Type B pancreatic cell (in vitro differentiated cells): ENCODE measurements at regions not wholly inside any gene's neighbourhood (a gene's known extent, or its start where the extent isn't known, plus 50 kb on each side); places are given as distances from the start of the nearest gene placed in this dataset.
"Not testable (repeated sequence)": the region's sequence is repeated elsewhere in the genome, so short reads cannot be mapped to it uniquely, and the experiment has no call there.

ENCODE experiments used
- DNase-seq: peaks from one replicate; pipeline ENCODE4 v3.0.0; 2021; ENCODE audit warnings: mixed read lengths; ENCODE audit not compliant: unreplicated experiment; ENCODE audit errors: extremely low spot score
- H3K27ac Mint-ChIP-seq: 2 replicates; pipeline ENCODE4 v1.8.0; 2021; ENCODE audit warnings: mild to moderate bottlenecking, mixed read lengths
- H3K27me3 Mint-ChIP-seq: 2 replicates; pipeline ENCODE4 v1.8.0; 2021; ENCODE audit warnings: mixed read lengths
- H3K36me3 Mint-ChIP-seq: 2 replicates; pipeline ENCODE4 v1.8.0; 2021; ENCODE audit warnings: mixed read lengths
- H3K4me1 Mint-ChIP-seq: one replicate; pipeline ENCODE4 v1.8.0; 2021; ENCODE audit warnings: mixed read lengths; ENCODE audit not compliant: unreplicated experiment
- H3K4me3 Mint-ChIP-seq: 2 replicates; pipeline ENCODE4 v1.8.0; 2021; ENCODE audit warnings: mild to moderate bottlenecking, mixed read lengths
- H3K9me3 Mint-ChIP-seq: 2 replicates; pipeline ENCODE4 v1.8.0; 2021; ENCODE audit warnings: mixed read lengths
- TF ChIP-seq, protein P1 (sequence below): fragments of 200-600 bp; sonication (generic); conservative IDR thresholded peaks from 2 replicates; pipeline ENCODE4 v1.5.0; 2021; ENCODE audit warnings: antibody characterized with exemption, mild to moderate bottlenecking

GRCh38 chr16:52657924-52658323 lies 111.0 kb upstream of the TOX3 start:
- no peaks in the 10 kb centered on the region for H3K4me1 Mint-ChIP-seq

GRCh38 chr16:52655916-52656315 lies 109.0 kb upstream of the TOX3 start:
- not testable (repeated sequence) for H3K4me3 Mint-ChIP-seq, H3K27ac Mint-ChIP-seq

More at GRCh38 chr16:52657924-52658323, 111.0 kb upstream of the TOX3 start:
- no peak for DNase-seq
- H3K27ac Mint-ChIP-seq = no peak overlapping the region
- TF ChIP-seq, protein P1, sequence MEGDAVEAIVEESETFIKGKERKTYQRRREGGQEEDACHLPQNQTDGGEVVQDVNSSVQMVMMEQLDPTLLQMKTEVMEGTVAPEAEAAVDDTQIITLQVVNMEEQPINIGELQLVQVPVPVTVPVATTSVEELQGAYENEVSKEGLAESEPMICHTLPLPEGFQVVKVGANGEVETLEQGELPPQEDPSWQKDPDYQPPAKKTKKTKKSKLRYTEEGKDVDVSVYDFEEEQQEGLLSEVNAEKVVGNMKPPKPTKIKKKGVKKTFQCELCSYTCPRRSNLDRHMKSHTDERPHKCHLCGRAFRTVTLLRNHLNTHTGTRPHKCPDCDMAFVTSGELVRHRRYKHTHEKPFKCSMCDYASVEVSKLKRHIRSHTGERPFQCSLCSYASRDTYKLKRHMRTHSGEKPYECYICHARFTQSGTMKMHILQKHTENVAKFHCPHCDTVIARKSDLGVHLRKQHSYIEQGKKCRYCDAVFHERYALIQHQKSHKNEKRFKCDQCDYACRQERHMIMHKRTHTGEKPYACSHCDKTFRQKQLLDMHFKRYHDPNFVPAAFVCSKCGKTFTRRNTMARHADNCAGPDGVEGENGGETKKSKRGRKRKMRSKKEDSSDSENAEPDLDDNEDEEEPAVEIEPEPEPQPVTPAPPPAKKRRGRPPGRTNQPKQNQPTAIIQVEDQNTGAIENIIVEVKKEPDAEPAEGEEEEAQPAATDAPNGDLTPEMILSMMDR = no peak
- no peak overlapping the region for H3K4me3 Mint-ChIP-seq
- peaks cover 6% of the 10 kb centered on the region for H3K9me3 Mint-ChIP-seq
- no peaks in the 10 kb centered on the region for H3K36me3 Mint-ChIP-seq
- peaks cover 13% of the 10 kb centered on the region for H3K27me3 Mint-ChIP-seq

DNA sequence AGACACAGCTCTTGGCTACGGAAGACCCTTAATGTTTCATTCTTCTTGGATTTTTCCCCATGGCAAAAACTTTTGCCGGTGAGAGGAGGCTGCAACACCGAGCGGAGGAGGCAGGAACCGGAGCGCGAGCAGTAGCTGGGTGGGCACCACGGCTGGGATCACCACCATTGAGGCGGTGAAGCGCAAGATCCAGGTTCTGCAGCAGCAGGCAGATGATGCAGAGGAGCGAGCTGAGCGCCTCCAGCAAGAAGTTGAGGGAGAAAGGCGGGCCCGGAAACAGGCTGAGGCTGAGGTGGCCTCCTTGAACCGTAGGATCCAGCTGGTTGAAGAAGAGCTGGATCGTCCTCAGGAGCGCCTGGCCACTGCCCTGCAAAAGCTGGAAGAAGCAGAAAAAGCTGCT lies 108.2 kb upstream of the TOX3 start:
- not testable (repeated sequence) for H3K4me1 Mint-ChIP-seq, H3K9me3 Mint-ChIP-seq, H3K27ac Mint-ChIP-seq, H3K4me3 Mint-ChIP-seq, H3K36me3 Mint-ChIP-seq, DNase-seq
- H3K27me3 Mint-ChIP-seq = peaks cover 13% of the 10 kb centered on the region

More at GRCh38 chr16:52655916-52656315, 109.0 kb upstream of the TOX3 start:
- H3K9me3 Mint-ChIP-seq, H3K36me3 Mint-ChIP-seq, DNase-seq, H3K4me1 Mint-ChIP-seq: not testable (repeated sequence)
- H3K27me3 Mint-ChIP-seq = peaks cover 13% of the 10 kb centered on the region

DNA sequence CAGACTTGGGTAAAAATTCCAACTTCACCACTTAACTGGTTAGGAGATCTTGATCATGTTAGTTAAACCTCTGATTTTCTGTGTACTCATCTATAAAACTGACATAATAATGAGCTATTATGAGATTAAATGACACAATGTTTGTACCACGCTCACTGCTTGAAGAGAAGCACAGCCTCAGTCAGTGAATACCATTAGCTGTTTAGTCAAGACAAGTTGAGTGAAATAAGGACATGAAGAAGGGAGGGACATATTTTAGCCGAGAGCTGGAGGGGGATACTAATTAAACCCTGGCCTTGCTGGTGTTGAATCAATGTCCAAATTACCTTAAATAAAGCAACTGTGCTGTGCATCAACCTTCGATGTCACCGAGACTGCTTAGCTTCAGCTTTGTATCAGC lies 105.1 kb upstream of the TOX3 start:
- DNase-seq = no peak
- TF ChIP-seq, protein P1 = no peak
- Mint-ChIP-seq H3K4me1 (no peaks in the 10 kb centered on the region), H3K9me3 (no peaks in the 10 kb centered on the region), H3K27me3 (peaks cover 15% of the 10 kb centered on the region), H3K4me3 (no peak overlapping the region), H3K27ac (no peak overlapping the region), H3K36me3 (no peaks in the 10 kb centered on the region)

- H3K9me3 Mint-ChIP-seq = no peaks in the 10 kb centered on the region
Observed at GRCh38 chr16:52650789-52651188, 103.8 kb upstream of the TOX3 start.

GRCh38 chr16:52650318-52650717 lies 103.4 kb upstream of the TOX3 start:
- no peaks in the 10 kb centered on the region for H3K9me3 Mint-ChIP-seq
- H3K36me3 Mint-ChIP-seq = no peaks in the 10 kb centered on the region
- no peak overlapping the region for H3K4me3 Mint-ChIP-seq
- TF ChIP-seq, protein P1 = no peak
- peaks cover 11% of the 10 kb centered on the region for H3K27me3 Mint-ChIP-seq
- no peaks in the 10 kb centered on the region for H3K4me1 Mint-ChIP-seq
- no peak overlapping the region for H3K27ac Mint-ChIP-seq
- no peak for DNase-seq

More at GRCh38 chr16:52650789-52651188, 103.8 kb upstream of the TOX3 start:
- Mint-ChIP-seq H3K27me3 (peaks cover 11% of the 10 kb centered on the region), H3K27ac (no peak overlapping the region), H3K4me1 (no peaks in the 10 kb centered on the region), H3K36me3 (no peaks in the 10 kb centered on the region), H3K4me3 (no peak overlapping the region)
- TF ChIP-seq, protein P1 = no peak
- DNase-seq = no peak

GRCh38 chr16:52649870-52650269 lies 102.9 kb upstream of the TOX3 start:
- Mint-ChIP-seq H3K4me1 (no peaks in the 10 kb centered on the region), H3K36me3 (no peaks in the 10 kb centered on the region)
- no peak for DNase-seq

More at GRCh38 chr16:52649870-52650269, 102.9 kb upstream of the TOX3 start:
- Mint-ChIP-seq H3K9me3 (no peaks in the 10 kb centered on the region), H3K27ac (no peak overlapping the region), H3K4me3 (no peak overlapping the region), H3K27me3 (peaks cover 12% of the 10 kb centered on the region)
- TF ChIP-seq, protein P1 = no peak
